Right lobe of liver (tissue), 4 donors: ENCODE measurements at regions not wholly inside any gene's neighbourhood (a gene's known extent, or its start where the extent isn't known, plus 50 kb on each side); places are given as distances from the start of the nearest gene placed in this dataset.

Source experiments
- POLR2A ChIP-seq: fragments of 450-650 bp; IDR thresholded peaks from one replicate; pipeline ENCODE4 v1.6.1; 2017; ENCODE audit warnings: antibody characterized with exemption, mild to moderate bottlenecking
- TF ChIP-seq, protein P1 (sequence below), 4 donors: fragments of 200-600 bp in 3 of 4; fragments of 450-650 bp in 1 of 4; IDR thresholded peaks; one replicate each; pipeline versions ENCODE4 v1.5.1 to v1.8.0; 2016 to 2022; ENCODE audit warnings: antibody characterized with exemption in 4 of 4, mild to moderate bottlenecking in 2 of 4
- donor health status: DM: no; HTN: no; CAD: no.
- donor health status: DM: no; HTN: no; CAD: no.
- donor health status: DM: no; HTN: yes; CAD: no.

- TF ChIP-seq, protein P1, sequence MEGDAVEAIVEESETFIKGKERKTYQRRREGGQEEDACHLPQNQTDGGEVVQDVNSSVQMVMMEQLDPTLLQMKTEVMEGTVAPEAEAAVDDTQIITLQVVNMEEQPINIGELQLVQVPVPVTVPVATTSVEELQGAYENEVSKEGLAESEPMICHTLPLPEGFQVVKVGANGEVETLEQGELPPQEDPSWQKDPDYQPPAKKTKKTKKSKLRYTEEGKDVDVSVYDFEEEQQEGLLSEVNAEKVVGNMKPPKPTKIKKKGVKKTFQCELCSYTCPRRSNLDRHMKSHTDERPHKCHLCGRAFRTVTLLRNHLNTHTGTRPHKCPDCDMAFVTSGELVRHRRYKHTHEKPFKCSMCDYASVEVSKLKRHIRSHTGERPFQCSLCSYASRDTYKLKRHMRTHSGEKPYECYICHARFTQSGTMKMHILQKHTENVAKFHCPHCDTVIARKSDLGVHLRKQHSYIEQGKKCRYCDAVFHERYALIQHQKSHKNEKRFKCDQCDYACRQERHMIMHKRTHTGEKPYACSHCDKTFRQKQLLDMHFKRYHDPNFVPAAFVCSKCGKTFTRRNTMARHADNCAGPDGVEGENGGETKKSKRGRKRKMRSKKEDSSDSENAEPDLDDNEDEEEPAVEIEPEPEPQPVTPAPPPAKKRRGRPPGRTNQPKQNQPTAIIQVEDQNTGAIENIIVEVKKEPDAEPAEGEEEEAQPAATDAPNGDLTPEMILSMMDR (IDR thresholded peaks at IDR 0.05), result no peak
- no peak for TF ChIP-seq POLR2A
Measured at GRCh38 chr7:65276822-65277221, 96.8 kb upstream of the ZNF92 start.
